Urinary bladder (tissue), 3 donors: ENCODE measurements at regions not wholly inside any gene's neighbourhood (a gene's known extent, or its start where the extent isn't known, plus 50 kb on each side); places are given as distances from the start of the nearest gene placed in this dataset.

Source experiments
- DNase-seq: peaks from one replicate; pipeline ENCODE4 v3.0.0-alpha.2; 2015; ENCODE audit errors: extremely low spot score
- H3K27ac ChIP-seq: one replicate; pipeline ENCODE4 v1.5.1; 2013; ENCODE audit warnings: low read depth, mild to moderate bottlenecking, moderate library complexity
- H3K36me3 ChIP-seq: one replicate; pipeline ENCODE4 v1.6.1; 2013; ENCODE audit warnings: mild to moderate bottlenecking, moderate library complexity; ENCODE audit not compliant: insufficient read depth
- H3K4me1 ChIP-seq: one replicate; pipeline ENCODE4 v1.6.1; 2013; ENCODE audit warnings: mild to moderate bottlenecking, moderate library complexity; ENCODE audit not compliant: insufficient read depth
- H3K4me3 ChIP-seq: one replicate; pipeline ENCODE4 v1.5.1; 2013; ENCODE audit warnings: low read depth, low read length
- WGBS: extraction: QIAGEN DNeasy Blood & Tissue Kit; methylation state at CpG from one replicate; pipeline ENCODE4 v1.1.7; 2013; 5-methylcytosine and 5-hydroxymethylcytosine counted together
- donor health status: healthy with polysubstance abuse.
- donor health status: healthy.

DNA sequence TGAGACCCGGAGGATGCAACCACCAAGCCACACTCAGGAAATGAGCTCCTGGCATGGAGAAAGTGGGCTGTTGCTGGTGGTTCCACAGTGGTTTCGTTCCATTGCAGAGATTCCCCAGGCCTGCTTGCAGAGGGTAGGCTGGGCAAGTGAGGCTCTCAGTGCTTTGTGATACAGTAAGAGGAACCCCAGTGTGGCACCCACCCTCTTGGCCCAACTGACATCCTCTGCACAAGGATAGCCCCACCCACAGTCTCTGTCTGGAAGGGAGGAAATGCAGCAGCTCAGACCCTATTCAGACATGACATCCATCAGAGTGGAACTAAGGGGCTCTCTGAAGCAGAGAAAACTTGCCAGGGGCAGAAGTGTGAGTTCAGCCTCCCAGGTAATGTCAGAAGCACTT is 69.6 kb upstream of the FSTL4 start:
- Histone ChIP-seq H3K36me3 (no peaks in the 10 kb centered on the region), H3K4me1 (no peaks in the 10 kb centered on the region), H3K4me3 (no peak overlapping the region), H3K27ac (no peak overlapping the region)
- 77% methylated on average over 2 of the region's 2 CpGs for WGBS
- no peak for DNase-seq

GRCh38 chr5:133680830-133681565 is 68.7 kb upstream of the FSTL4 start:
- 64% methylated on average over 12 of the region's 12 CpGs for WGBS
- no peak for DNase-seq
- Histone ChIP-seq H3K4me1 (no peaks in the 10 kb centered on the region), H3K27ac (no peak overlapping the region), H3K4me3 (no peak overlapping the region), H3K36me3 (no peaks in the 10 kb centered on the region)

DNA sequence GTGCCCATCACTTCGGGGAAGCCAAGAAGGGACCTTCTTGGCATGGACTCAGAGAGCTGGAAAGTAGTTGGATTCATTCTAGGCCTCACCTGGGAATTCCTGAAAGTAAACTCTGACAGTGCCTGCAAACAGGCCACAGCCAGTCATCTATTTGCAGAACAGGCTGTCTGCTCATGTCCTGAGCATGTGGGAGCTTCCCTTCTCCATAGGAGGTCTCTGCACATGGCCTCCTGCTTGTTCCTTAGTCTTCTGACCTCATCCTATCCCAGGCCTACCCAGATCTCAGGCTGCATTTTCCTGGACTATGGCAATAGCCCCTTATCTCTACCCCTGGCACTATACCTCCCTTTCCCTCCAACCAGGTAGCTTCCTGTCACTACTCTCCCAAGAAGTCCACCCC is 67.2 kb upstream of the FSTL4 start:
- H3K4me1 ChIP-seq: no peaks in the 10 kb centered on the region
- H3K36me3 ChIP-seq: no peaks in the 10 kb centered on the region
- no peak overlapping the region for H3K4me3 ChIP-seq
- no peak overlapping the region for H3K27ac ChIP-seq
- 85% methylated on average over 1 of the region's 1 CpG for WGBS
- DNase-seq: no peak

GRCh38 chr5:133675376-133676154 is 63.2 kb upstream of the FSTL4 start:
- WGBS: 82% methylated on average over 13 of the region's 13 CpGs
- Histone ChIP-seq H3K4me1 (no peaks in the 10 kb centered on the region), H3K36me3 (no peaks in the 10 kb centered on the region), H3K4me3 (no peak overlapping the region), H3K27ac (no peak overlapping the region)
- DNase-seq: no peak

DNA sequence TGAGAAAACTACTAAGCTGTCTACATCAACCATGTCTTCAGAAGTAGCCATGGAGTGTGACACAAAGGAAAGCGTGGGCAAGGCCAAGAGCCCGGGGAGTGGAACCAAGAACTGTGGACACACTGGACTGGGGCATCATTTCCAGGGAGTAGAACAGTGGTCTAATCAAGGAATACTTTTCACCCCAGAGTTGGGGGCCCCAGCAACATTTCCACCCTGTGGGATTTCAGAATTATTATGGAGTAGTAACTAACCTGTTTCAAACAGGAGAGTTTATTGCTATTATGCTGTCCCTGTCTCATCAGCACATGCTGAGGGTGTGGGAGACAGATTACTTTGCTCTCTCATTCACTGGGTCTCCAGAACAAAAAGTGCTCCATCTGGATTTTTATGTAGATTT is 58.0 kb upstream of the FSTL4 start:
- no peak for DNase-seq
- Histone ChIP-seq H3K27ac (no peak overlapping the region), H3K4me1 (no peaks in the 10 kb centered on the region), H3K4me3 (no peak overlapping the region), H3K36me3 (no peaks in the 10 kb centered on the region)
- WGBS: 71% methylated on average over 2 of the region's 2 CpGs

- no peaks in the 10 kb centered on the region for H3K36me3 ChIP-seq
- 84% methylated on average over 6 of the region's 6 CpGs for WGBS
- no peak overlapping the region for H3K27ac ChIP-seq
- no peaks in the 10 kb centered on the region for H3K4me1 ChIP-seq
- no peak for DNase-seq
- no peak overlapping the region for H3K4me3 ChIP-seq
These were observed 57.1 kb upstream of the FSTL4 start for GRCh38 chr5:133669472-133669871.

DNA sequence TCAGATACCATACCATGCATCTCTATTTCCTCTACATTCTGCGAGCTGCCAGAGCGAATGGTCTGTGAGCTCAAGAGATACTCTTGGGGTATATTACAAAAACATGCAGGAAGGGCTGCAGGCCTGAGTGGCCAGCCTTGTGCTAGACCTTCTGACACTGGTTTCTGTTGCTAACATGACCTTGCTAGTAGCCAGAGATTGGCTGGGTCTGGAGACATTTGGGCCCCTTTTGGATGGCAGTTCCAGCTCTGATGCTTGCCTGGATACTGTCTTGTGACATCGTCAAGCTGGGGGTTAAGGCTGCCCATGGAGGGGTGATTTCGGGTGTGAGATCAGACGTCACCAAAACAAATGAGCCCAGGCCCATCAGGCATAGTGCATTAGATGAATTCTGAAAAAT is 56.1 kb upstream of the FSTL4 start:
- no peak overlapping the region for H3K4me3 ChIP-seq
- WGBS: 84% methylated on average over 5 of the region's 5 CpGs
- no peaks in the 10 kb centered on the region for H3K36me3 ChIP-seq
- H3K27ac ChIP-seq: no peak overlapping the region
- DNase-seq: no peak
- H3K4me1 ChIP-seq: no peaks in the 10 kb centered on the region

GRCh38 chr5:133667217-133667616 is 54.9 kb upstream of the FSTL4 start:
- H3K36me3 ChIP-seq: no peaks in the 10 kb centered on the region
- DNase-seq: no peak
- no peak overlapping the region for H3K4me3 ChIP-seq
- H3K27ac ChIP-seq: no peak overlapping the region
- H3K4me1 ChIP-seq: no peaks in the 10 kb centered on the region
- WGBS: 69% methylated on average over 1 of the region's 1 CpG

GRCh38 chr5:133665571-133665970 is 53.2 kb upstream of the FSTL4 start:
- Histone ChIP-seq H3K36me3 (no peaks in the 10 kb centered on the region), H3K27ac (no peak overlapping the region), H3K4me3 (no peak overlapping the region), H3K4me1 (no peaks in the 10 kb centered on the region)
- 72% methylated on average over 3 of the region's 3 CpGs for WGBS
- DNase-seq: no peak

- WGBS: 78% methylated on average over 2 of the region's 2 CpGs
- no peaks in the 10 kb centered on the region for H3K4me1 ChIP-seq
- no peak for DNase-seq
- no peak overlapping the region for H3K4me3 ChIP-seq
- no peak overlapping the region for H3K27ac ChIP-seq
- H3K36me3 ChIP-seq: no peaks in the 10 kb centered on the region
These were observed 52.1 kb upstream of the FSTL4 start for GRCh38 chr5:133664422-133664821.

DNA sequence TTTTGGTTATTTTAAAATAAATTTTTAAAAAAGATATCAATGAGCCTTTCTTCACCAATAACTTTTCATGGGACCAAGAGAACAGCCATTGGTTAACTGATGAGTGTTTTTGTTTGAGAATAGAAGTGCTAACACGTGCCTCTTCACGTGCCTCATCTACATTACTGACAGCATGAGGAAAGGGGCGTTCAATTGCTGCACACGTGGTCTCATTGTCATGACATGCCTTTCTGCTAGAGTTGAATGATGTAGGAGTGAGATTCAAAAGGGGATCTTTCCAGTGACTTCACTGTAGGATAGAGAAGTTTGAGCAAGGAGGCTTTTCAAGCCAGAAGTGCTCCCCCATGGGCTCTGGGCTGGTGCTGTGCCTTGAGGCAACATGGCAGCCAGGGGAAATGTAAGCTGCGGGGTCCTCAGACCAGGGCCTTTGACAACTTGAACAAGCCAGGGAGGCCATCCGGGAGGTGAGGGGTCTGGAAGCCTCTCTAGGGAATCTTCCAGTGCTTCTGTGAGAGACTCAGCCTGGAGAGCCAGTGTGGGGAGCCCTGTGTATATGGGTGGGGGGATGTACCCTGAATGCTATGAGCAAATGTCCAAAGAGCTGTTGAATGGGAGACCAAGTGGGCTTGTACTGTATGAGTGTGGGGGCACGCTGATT is 51.2 kb upstream of the FSTL4 start:
- H3K4me3 ChIP-seq: no peak overlapping the region
- H3K27ac ChIP-seq: no peak overlapping the region
- 84% methylated on average over 7 of the region's 7 CpGs for WGBS
- no peak for DNase-seq
- H3K4me1 ChIP-seq: no peaks in the 10 kb centered on the region
- no peaks in the 10 kb centered on the region for H3K36me3 ChIP-seq

DNA sequence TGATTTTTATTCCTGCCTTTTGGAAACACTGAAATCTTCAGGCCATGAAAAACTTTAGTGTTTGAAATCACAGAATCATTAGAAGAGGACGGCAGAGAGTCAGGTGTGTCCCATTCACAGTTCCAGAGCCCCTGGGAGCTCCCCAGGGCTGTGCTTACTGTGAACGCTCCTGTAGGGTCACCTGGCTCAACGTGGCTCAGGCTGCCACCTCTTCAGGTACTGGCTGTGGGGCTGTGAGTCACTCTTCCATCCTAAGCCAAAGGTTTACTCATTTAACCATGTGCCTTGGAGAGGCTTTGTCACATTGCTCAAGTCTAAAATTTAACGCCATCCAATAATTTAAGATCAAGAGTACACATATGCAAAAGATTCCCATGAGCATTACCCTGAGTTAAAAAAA is 50.2 kb upstream of the FSTL4 start:
- no peak for DNase-seq
- H3K4me1 ChIP-seq: no peaks in the 10 kb centered on the region
- H3K4me3 ChIP-seq: no peak overlapping the region
- 67% methylated on average over 4 of the region's 4 CpGs for WGBS
- H3K27ac ChIP-seq: no peak overlapping the region
- no peaks in the 10 kb centered on the region for H3K36me3 ChIP-seq
